ENCODE measurements at regions not wholly inside any gene's neighbourhood (a gene's known extent, or its start where the extent isn't known, plus 50 kb on each side); places are given as distances from the start of the nearest gene placed in this dataset.
"Not testable (repeated sequence)": the region's sequence is repeated elsewhere in the genome, so short reads cannot be mapped to it uniquely, and the experiment has no call there.

DNA sequence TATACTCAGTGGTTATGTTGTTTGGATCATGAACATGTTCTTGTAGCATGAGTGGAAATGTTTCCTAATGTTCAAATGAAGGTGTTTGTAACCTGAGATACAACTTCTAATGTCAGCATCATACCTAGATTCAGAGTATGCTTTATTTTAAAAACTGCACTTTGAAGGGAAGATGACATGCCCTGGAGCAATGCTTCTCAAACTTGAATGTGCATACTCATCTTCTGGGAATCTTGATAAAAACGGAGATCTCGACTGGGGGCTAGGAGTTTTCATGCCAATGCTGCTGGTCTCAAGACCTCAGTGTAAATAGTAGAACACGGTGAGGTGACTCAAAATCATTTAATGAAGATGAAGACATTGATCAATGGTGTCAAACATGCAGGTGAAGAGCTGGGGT, 440.0 kb upstream of the NOX3 start:
- no peak overlapping the region for H3K9ac ChIP-seq (ENCODE audit: low read depth, low read length)
- H3K9me3 ChIP-seq (ENCODE audit: control insufficient read depth, insufficient read depth, low read length) = no peaks in the 10 kb centered on the region; the same call in none of the 2 replicates
- no peaks in the 10 kb centered on the region for H3K36me3 ChIP-seq (ENCODE audit: insufficient read depth, low read length)
- peaks cover 6% of the 10 kb centered on the region; the same call in 1 of the 2 replicates for H3K4me1 ChIP-seq (ENCODE audit: insufficient read depth, low read length)

DNA sequence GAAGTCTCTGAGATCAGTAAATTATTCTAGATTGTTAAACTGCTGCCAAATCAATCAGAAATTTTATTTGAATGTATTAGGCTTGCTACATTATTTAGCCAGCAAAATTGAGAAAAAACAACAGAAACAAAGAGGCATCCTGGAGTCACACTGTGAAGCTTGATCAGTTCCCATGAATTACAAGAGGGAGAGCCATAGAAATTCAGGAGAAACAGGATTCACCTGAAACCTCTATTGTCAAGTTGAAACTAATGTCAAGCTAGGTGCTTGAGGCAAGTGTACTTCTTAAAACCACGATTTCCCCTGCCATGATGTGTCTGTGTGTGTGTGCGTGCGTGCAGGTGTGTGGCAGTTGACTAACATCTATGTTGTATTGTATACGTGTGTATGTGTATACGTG, 439.1 kb upstream of the NOX3 start:
- Histone ChIP-seq H3K9ac (ENCODE audit: low read depth, low read length) (no peak overlapping the region), H3K4me1 (ENCODE audit: insufficient read depth, low read length) (peaks cover 6% of the 10 kb centered on the region; the same call in 1 of the 2 replicates), H3K9me3 (ENCODE audit: control insufficient read depth, insufficient read depth, low read length) (no peaks in the 10 kb centered on the region; the same call in none of the 2 replicates), H3K36me3 (ENCODE audit: insufficient read depth, low read length) (no peaks in the 10 kb centered on the region)

DNA sequence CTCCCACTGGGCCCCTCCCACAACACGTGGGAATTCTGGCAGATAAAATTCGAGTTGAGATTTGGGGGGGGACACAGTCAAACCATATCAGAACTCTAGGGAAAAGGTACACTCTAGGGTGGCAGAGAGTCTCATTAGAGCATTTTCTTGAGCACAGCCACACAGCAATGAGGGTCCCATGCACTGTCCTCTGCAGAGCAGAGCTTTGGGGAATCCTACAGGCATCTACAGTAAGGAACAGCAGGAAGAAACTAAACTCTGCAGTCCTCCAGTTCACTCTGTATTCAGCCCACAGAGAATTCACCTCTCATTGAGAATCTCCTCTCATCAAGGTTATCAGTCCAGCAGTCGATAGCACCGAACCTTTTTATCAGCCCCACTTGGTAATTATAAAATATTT, 438.6 kb upstream of the NOX3 start:
- H3K36me3 ChIP-seq (ENCODE audit: insufficient read depth, low read length) = no peaks in the 10 kb centered on the region
- no peaks in the 10 kb centered on the region; the same call in none of the 2 replicates for H3K9me3 ChIP-seq (ENCODE audit: control insufficient read depth, insufficient read depth, low read length)
- H3K4me1 ChIP-seq (ENCODE audit: insufficient read depth, low read length) = peaks cover 7% of the 10 kb centered on the region; the same call in 1 of the 2 replicates
- no peak overlapping the region for H3K9ac ChIP-seq (ENCODE audit: low read depth, low read length)

DNA sequence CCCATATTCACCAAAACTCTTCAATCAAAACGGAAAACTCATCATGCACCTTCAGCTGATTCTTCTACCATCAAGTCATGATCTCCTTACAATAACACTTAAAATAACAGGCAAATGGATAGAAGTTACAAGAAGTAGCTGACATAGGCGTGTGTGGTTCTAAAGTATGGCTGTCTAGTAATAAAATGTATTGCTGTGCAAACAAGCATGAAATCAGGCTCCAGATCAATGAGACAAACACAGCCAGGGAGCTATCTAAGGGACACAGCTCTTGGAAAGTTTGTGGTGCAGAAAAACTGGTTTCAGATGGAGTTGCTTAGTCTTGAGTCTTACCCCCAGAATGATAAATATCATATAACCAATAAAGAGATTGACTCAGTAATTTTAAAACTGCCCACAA, 434.8 kb upstream of the NOX3 start:
- Histone ChIP-seq H3K9me3 (ENCODE audit: control insufficient read depth, insufficient read depth, low read length) (no peaks in the 10 kb centered on the region; the same call in 1 of the 2 replicates), H3K9ac (ENCODE audit: low read depth, low read length) (no peak overlapping the region), H3K36me3 (ENCODE audit: insufficient read depth, low read length) (no peaks in the 10 kb centered on the region), H3K4me1 (ENCODE audit: insufficient read depth, low read length) (peaks cover 11% of the 10 kb centered on the region; the same call in 1 of the 2 replicates)

DNA sequence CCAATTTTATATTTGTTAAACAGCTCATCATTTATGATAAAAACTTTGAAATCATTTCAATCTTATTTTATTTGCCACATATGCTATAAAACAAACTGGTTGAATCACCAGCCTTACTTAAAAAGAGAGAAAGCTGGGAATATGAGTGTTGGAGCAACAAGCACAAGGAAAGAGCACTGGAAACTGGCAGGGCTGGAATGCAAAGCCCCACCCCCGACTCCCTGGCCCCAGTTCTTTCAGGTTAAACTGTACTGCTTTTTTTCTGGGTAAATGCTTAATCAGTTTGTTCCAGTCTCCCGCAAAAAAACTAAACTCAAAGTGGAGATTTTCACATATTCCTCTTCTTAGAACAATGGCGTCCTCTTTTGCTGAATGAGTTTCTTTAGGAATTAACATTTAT, 433.8 kb upstream of the NOX3 start:
- H3K36me3 ChIP-seq (ENCODE audit: insufficient read depth, low read length) = no peaks in the 10 kb centered on the region
- no peak overlapping the region for H3K9ac ChIP-seq (ENCODE audit: low read depth, low read length)
- no peaks in the 10 kb centered on the region; the same call in 1 of the 2 replicates for H3K9me3 ChIP-seq (ENCODE audit: control insufficient read depth, insufficient read depth, low read length)
- peaks cover 11% of the 10 kb centered on the region; the same call in 1 of the 2 replicates for H3K4me1 ChIP-seq (ENCODE audit: insufficient read depth, low read length)

- Histone ChIP-seq H3K9me3 (ENCODE audit: control insufficient read depth, insufficient read depth, low read length) (no peaks in the 10 kb centered on the region), H3K36me3 (ENCODE audit: insufficient read depth, low read length) (no peaks in the 10 kb centered on the region), H3K4me1 (ENCODE audit: insufficient read depth, low read length) (peaks cover 11% of the 10 kb centered on the region; the same call in 1 of the 2 replicates), H3K9ac (ENCODE audit: low read depth, low read length) (no peak overlapping the region)
Measured at GRCh38 chr6:155887421-155887820, 431.8 kb upstream of the NOX3 start.

DNA sequence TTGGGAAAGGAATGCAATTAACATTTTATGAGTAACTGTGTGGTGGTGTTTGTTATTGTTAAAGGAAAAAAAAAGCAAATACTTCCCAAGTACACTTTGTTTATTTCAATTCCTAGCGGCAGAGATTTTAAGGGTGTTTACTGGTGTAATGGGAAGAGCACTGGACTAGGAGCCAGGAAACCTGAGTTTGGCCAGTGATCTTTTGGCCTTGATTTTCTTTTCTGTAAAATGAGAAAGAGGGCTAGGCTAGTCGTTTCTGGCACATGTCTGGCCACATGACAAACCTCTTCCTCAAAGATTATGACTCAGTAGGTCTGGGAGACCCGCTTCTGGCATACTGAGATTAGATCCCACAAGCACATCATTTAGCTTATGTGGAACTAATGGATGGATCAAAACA, 428.1 kb upstream of the NOX3 start:
- Histone ChIP-seq H3K36me3 (ENCODE audit: insufficient read depth, low read length) (no peaks in the 10 kb centered on the region), H3K9me3 (ENCODE audit: control insufficient read depth, insufficient read depth, low read length) (no peaks in the 10 kb centered on the region), H3K9ac (ENCODE audit: low read depth, low read length) (no peak overlapping the region), H3K4me1 (ENCODE audit: insufficient read depth, low read length) (peaks cover 8% of the 10 kb centered on the region; the same call in 1 of the 2 replicates)

DNA sequence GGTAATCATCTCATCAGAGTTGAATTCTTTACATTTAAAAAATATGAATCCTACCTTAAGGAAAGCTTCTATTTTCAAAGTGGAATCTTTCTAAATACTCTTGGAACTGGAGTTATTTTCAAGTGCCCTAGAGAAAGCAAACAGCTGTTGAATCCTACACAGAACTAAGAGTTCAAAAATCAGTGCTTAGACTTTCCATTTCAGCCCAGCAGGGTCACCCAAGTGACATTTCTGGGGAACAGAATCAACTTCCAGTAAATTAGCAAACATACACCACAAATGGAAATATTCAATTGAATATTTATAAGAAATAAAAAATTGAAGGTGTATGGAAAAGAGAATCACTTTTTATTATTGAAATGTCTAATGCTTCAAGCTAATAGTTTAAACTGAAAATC, 427.7 kb upstream of the NOX3 start:
- Histone ChIP-seq H3K9ac (ENCODE audit: low read depth, low read length) (no peak overlapping the region), H3K36me3 (ENCODE audit: insufficient read depth, low read length) (no peaks in the 10 kb centered on the region), H3K4me1 (ENCODE audit: insufficient read depth, low read length) (peaks cover 8% of the 10 kb centered on the region; the same call in 1 of the 2 replicates), H3K9me3 (ENCODE audit: control insufficient read depth, insufficient read depth, low read length) (no peaks in the 10 kb centered on the region)

GRCh38 chr6:155882527-155883333, 427.1 kb upstream of the NOX3 start:
- Histone ChIP-seq H3K36me3 (ENCODE audit: insufficient read depth, low read length) (no peaks in the 10 kb centered on the region), H3K9ac (ENCODE audit: low read depth, low read length) (no peak overlapping the region), H3K4me1 (ENCODE audit: insufficient read depth, low read length) (peaks cover 4% of the 10 kb centered on the region; the same call in 1 of the 2 replicates), H3K9me3 (ENCODE audit: control insufficient read depth, insufficient read depth, low read length) (no peaks in the 10 kb centered on the region)

DNA sequence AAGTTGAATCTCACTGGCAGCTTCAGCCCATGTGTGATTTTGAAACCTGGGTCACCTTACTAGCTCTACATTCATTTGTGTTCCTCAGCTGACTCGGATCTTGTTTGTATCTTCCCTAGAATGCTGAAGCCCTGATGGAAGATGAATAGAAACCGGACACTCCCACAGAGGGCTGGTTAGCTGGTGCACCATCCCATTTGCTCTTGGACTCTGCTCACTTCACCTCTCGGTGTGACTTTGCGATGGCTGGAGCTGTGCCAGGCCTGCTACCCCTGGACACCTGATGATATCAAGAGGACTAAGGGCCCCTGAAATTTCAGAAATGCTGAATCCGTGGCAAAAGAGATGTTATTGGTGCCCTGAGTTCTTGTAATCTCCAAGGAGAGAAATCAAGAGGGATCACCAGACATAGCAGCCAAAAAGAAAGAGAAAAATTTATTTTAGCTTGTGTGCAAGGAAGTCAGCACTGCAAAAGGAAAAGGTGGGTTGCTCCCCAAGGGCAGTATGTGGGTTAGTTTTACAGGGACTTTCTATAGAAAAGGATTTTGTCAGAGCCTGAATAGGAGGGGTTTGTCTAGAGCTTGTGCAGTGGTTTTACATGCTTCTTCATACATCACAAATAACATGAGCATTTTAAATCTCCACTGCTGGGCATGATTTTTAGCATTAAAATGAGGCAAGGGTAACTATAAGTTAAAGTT, 426.3 kb upstream of the NOX3 start:
- Histone ChIP-seq H3K9me3 (ENCODE audit: control insufficient read depth, insufficient read depth, low read length) (no peaks in the 10 kb centered on the region), H3K36me3 (ENCODE audit: insufficient read depth, low read length) (no peaks in the 10 kb centered on the region), H3K4me1 (ENCODE audit: insufficient read depth, low read length) (no peaks in the 10 kb centered on the region), H3K9ac (ENCODE audit: low read depth, low read length) (no peak overlapping the region)

- Histone ChIP-seq H3K9ac (ENCODE audit: low read depth, low read length) (no peak overlapping the region), H3K4me1 (ENCODE audit: insufficient read depth, low read length) (no peaks in the 10 kb centered on the region)
Measured at GRCh38 chr6:155880900-155881299, 425.3 kb upstream of the NOX3 start.

GRCh38 chr6:155872961-155873360, 417.3 kb upstream of the NOX3 start:
- Histone ChIP-seq H3K9me3 (ENCODE audit: control insufficient read depth, insufficient read depth, low read length) (no peaks in the 10 kb centered on the region), H3K36me3 (ENCODE audit: insufficient read depth, low read length) (no peaks in the 10 kb centered on the region), H3K4me1 (ENCODE audit: insufficient read depth, low read length) (no peaks in the 10 kb centered on the region), H3K9ac (ENCODE audit: low read depth, low read length) (no peak overlapping the region)

More at GRCh38 chr6:155880900-155881299, 425.3 kb upstream of the NOX3 start:
- Histone ChIP-seq H3K36me3 (ENCODE audit: insufficient read depth, low read length) (no peaks in the 10 kb centered on the region), H3K9me3 (ENCODE audit: control insufficient read depth, insufficient read depth, low read length) (no peaks in the 10 kb centered on the region)

- Histone ChIP-seq H3K4me1 (ENCODE audit: insufficient read depth, low read length) (no peaks in the 10 kb centered on the region), H3K9me3 (ENCODE audit: control insufficient read depth, insufficient read depth, low read length) (no peaks in the 10 kb centered on the region), H3K9ac (ENCODE audit: low read depth, low read length) (no peak overlapping the region), H3K36me3 (ENCODE audit: insufficient read depth, low read length) (no peaks in the 10 kb centered on the region)
Measured at GRCh38 chr6:155867682-155868081, 412.0 kb upstream of the NOX3 start.

DNA sequence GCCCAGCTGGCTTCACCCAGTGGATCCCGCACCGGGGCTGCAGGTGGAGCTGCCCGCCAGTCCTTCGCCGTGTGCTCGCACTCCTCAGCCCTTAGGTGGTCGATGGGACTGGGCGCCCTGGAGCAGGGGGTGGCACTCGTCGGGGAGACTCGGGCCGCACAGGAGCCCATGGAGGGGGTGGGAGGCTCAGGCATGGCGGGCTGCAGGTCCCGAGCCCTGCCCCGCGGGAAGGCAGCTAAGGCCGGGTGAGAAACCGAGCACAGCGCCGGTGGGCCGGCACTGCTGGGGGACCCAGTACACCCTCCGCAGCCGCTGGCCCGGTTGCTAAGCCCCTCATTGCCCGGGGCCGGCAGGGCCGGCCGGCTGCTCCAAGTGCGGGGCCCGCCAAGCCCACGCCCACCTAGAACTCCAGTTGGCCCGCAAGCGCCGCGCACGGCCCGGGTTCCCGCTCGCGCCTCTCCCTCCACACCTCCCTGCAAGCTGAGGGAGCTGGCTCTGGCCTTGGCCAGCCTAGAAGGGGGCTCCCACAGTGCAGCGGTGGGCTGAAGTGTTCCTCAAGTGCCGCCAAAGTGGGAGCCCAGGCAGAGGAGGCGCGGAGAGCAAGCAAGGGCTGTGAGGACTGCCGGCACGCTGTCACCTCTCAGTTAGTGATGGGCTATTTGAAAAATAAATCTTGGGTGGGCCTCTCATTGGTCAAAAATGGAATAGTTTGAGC, 411.2 kb upstream of the NOX3 start:
- H3K9ac ChIP-seq (ENCODE audit: low read depth, low read length); H3K36me3 ChIP-seq (ENCODE audit: insufficient read depth, low read length); H3K4me1 ChIP-seq (ENCODE audit: insufficient read depth, low read length); H3K9me3 ChIP-seq (ENCODE audit: control insufficient read depth, insufficient read depth, low read length): not testable (repeated sequence)

Data from ES-I3 (cell line).